Left ventricle myocardium inferior (tissue), 1 donor: ENCODE measurements at regions not wholly inside any gene's neighbourhood (a gene's known extent, or its start where the extent isn't known, plus 50 kb on each side); places are given as distances from the start of the nearest gene placed in this dataset.

Experiments used
- DNase-seq: peaks from one replicate; pipeline ENCODE4 v3.0.0-alpha.2; 2020
- H3K27ac ChIP-seq: fragments of 200-600 bp; replicated peaks from 2 replicates; pipeline ENCODE4 v1.8.0; 2021
- H3K27me3 ChIP-seq: fragments of 200-600 bp; 2 replicates; pipeline ENCODE4 v1.8.0; 2021; ENCODE audit warnings: low read depth
- H3K36me3 ChIP-seq: fragments of 200-600 bp; 2 replicates; pipeline ENCODE4 v1.8.0; 2021
- H3K4me1 ChIP-seq: fragments of 200-600 bp; 2 replicates; pipeline ENCODE4 v1.8.0; 2021
- H3K4me3 ChIP-seq: fragments of 200-600 bp; 2 replicates; pipeline ENCODE4 v1.8.0; 2021; ENCODE audit warnings: mild to moderate bottlenecking, moderate library complexity
- H3K9me3 ChIP-seq: fragments of 200-600 bp; replicated peaks from 2 replicates; pipeline ENCODE4 v1.8.0; 2021
- CTCF ChIP-seq: fragments of 200-600 bp; IDR thresholded peaks from 2 replicates; pipeline ENCODE4 v1.8.0; 2021; ENCODE audit warnings: antibody characterized with exemption, mild to moderate bottlenecking, borderline replicate concordance
- intact Hi-C: fragments of 100-400 bp; cut with micrococcal nuclease; formaldehyde crosslinking; loops from one replicate; pipeline ENCODE4 v1.11.0; 2022
- donor health status: DM: no; HTN: yes; CAD: no; lungs with severe emphysema.

GRCh38 chr7:115240242-115240641 is 318.3 kb downstream of the MDFIC start:
- H3K27ac ChIP-seq = no peak overlapping the region
- no peak overlapping the region for H3K4me3 ChIP-seq
- no peak for TF ChIP-seq CTCF
- no peaks in the 10 kb centered on the region for H3K4me1 ChIP-seq
- intact Hi-C loops = no loop called here
- H3K36me3 ChIP-seq = no peaks in the 10 kb centered on the region
- peaks cover 28% of the 10 kb centered on the region for H3K9me3 ChIP-seq
- no peak for DNase-seq
- no peaks in the 10 kb centered on the region for H3K27me3 ChIP-seq

GRCh38 chr7:115235075-115235474 is 313.2 kb downstream of the MDFIC start:
- H3K36me3 ChIP-seq = no peaks in the 10 kb centered on the region
- no peak overlapping the region for H3K4me3 ChIP-seq
- intact Hi-C loops = no loop called here
- no peaks in the 10 kb centered on the region for H3K27me3 ChIP-seq
- H3K9me3 ChIP-seq = peaks cover 20% of the 10 kb centered on the region
- H3K27ac ChIP-seq = no peak overlapping the region
- no peak for TF ChIP-seq CTCF
- H3K4me1 ChIP-seq = peaks cover 8% of the 10 kb centered on the region
- no peak for DNase-seq

- H3K27ac ChIP-seq = no peak overlapping the region
- TF ChIP-seq CTCF = no peak
These were observed 311.9 kb downstream of the MDFIC start for GRCh38 chr7:115233809-115234208.

GRCh38 chr7:115232041-115232440 is 310.1 kb downstream of the MDFIC start:
- DNase-seq = no peak
- no peak overlapping the region for H3K27ac ChIP-seq
- intact Hi-C loops = no loop called here

More at GRCh38 chr7:115233809-115234208, 311.9 kb downstream of the MDFIC start:
- H3K9me3 ChIP-seq = peaks cover 20% of the 10 kb centered on the region
- H3K4me3 ChIP-seq = no peak overlapping the region
- no peaks in the 10 kb centered on the region for H3K27me3 ChIP-seq
- intact Hi-C loops = no loop called here
- DNase-seq = no peak
- H3K4me1 ChIP-seq = peaks cover 8% of the 10 kb centered on the region
- H3K36me3 ChIP-seq = no peaks in the 10 kb centered on the region

GRCh38 chr7:115230882-115231571 is 309.1 kb downstream of the MDFIC start:
- Histone ChIP-seq H3K36me3 (no peaks in the 10 kb centered on the region), H3K27me3 (no peaks in the 10 kb centered on the region), H3K4me1 (peaks cover 8% of the 10 kb centered on the region), H3K27ac (no peak overlapping the region), H3K9me3 (peaks cover 14% of the 10 kb centered on the region), H3K4me3 (no peak overlapping the region)
- no peak for TF ChIP-seq CTCF
- intact Hi-C loops = no loop called here
- no peak for DNase-seq

More at GRCh38 chr7:115232041-115232440, 310.1 kb downstream of the MDFIC start:
- no peak for TF ChIP-seq CTCF
- no peak overlapping the region for H3K4me3 ChIP-seq
- H3K27me3 ChIP-seq = no peaks in the 10 kb centered on the region
- peaks cover 20% of the 10 kb centered on the region for H3K9me3 ChIP-seq
- no peaks in the 10 kb centered on the region for H3K36me3 ChIP-seq
- H3K4me1 ChIP-seq = peaks cover 8% of the 10 kb centered on the region
